Neural cell (in vitro differentiated cells): ENCODE measurements at regions not wholly inside any gene's neighbourhood (a gene's known extent, or its start where the extent isn't known, plus 50 kb on each side); places are given as distances from the start of the nearest gene placed in this dataset.
A peak's percentile ranks its signal among the peaks of the same experiment; 100 is the strongest.

Experiments
- H2AFZ ChIP-seq: fragments of 200-600, 300-800 bp; sonication (generic), shearing (Covaris generic); 2 replicates; pipeline ENCODE4 v1.6.0; 2014; ENCODE audit warnings: low read depth, mild to moderate bottlenecking, antibody characterized with exemption, low read length, moderate library complexity
- H3F3A ChIP-seq: fragments of 200-600 bp; shearing (Covaris generic); 2 replicates; pipeline ENCODE4 v1.6.1; 2016; ENCODE audit warnings: mild to moderate bottlenecking, moderate library complexity, mixed read lengths, antibody characterized with exemption, low read length; ENCODE audit not compliant: insufficient read depth, poor library complexity, severe bottlenecking
- H3K27ac ChIP-seq: fragments of 200-600, 300-800 bp; sonication (generic), shearing (Covaris generic); 2 replicates; pipeline ENCODE4 v1.5.1; 2014; ENCODE audit warnings: mild to moderate bottlenecking, low read length, moderate library complexity
- H3K27me3 ChIP-seq: fragments of 300-800, 200-600 bp; sonication (generic), shearing (Covaris generic); 2 replicates; pipeline ENCODE4 v1.6.0; 2014; ENCODE audit warnings: mild to moderate bottlenecking, low read depth, low read length, moderate library complexity; ENCODE audit not compliant: insufficient read depth
- H3K36me3 ChIP-seq: fragments of 300-800, 200-600 bp; sonication (generic), shearing (Covaris generic); 2 replicates; pipeline ENCODE4 v1.5.1; 2014; ENCODE audit warnings: mild to moderate bottlenecking, antibody characterized with exemption, low read length, moderate library complexity; ENCODE audit not compliant: insufficient read depth
- H3K4me2 ChIP-seq: fragments of 300-800, 200-600 bp; sonication (generic), shearing (Covaris generic); 2 replicates; pipeline ENCODE4 v1.6.0; 2014; ENCODE audit warnings: mild to moderate bottlenecking, low read length
- H3K4me3 ChIP-seq: fragments of 300-800, 200-600 bp; sonication (generic), shearing (Covaris generic); 2 replicates; pipeline ENCODE4 v1.5.1; 2014; ENCODE audit warnings: mild to moderate bottlenecking, low read length, moderate library complexity
- H3K79me2 ChIP-seq: fragments of 200-600 bp; shearing (Covaris generic); replicated peaks from 2 replicates; pipeline ENCODE4 v1.6.0; 2014; ENCODE audit warnings: mild to moderate bottlenecking, low read length, moderate library complexity; ENCODE audit not compliant: insufficient read depth
- H3K9ac ChIP-seq: fragments of 300-800, 200-600 bp; sonication (generic), shearing (Covaris generic); 2 replicates; pipeline ENCODE4 v1.6.1; 2016; ENCODE audit warnings: mild to moderate bottlenecking, low read length, mixed read lengths
- H3K9me2 ChIP-seq: fragments of 200-600 bp; shearing (Covaris generic); 2 replicates; pipeline ENCODE4 v1.6.1; 2016; ENCODE audit warnings: mild to moderate bottlenecking, low read length, mixed read lengths; ENCODE audit not compliant: insufficient read depth
- H3K9me3 ChIP-seq: fragments of 200-600, 300-800 bp; sonication (generic), shearing (Covaris generic); 2 replicates; pipeline ENCODE4 v1.6.1; 2016; ENCODE audit warnings: mild to moderate bottlenecking, mixed run types, low read length, moderate library complexity, mixed read lengths
- H4K20me1 ChIP-seq: fragments of 200-600 bp; shearing (Covaris generic); 2 replicates; pipeline ENCODE4 v1.6.1; 2016; ENCODE audit warnings: mild to moderate bottlenecking, mixed run types; ENCODE audit not compliant: insufficient read depth
- EP300 ChIP-seq: fragments of 450-650 bp; conservative IDR thresholded peaks from 2 replicates; pipeline ENCODE4 v1.6.1; 2014; ENCODE audit warnings: antibody characterized with exemption, mild to moderate bottlenecking, moderate library complexity; ENCODE audit not compliant: poor library complexity, severe bottlenecking
- EZH2 ChIP-seq: fragments of 200-600, 300-800 bp; shearing (Covaris generic), sonication (generic); IDR thresholded peaks from 2 replicates; pipeline ENCODE4 v1.6.1; 2014; ENCODE audit warnings: antibody characterized with exemption, low read length, borderline replicate concordance, mild to moderate bottlenecking; ENCODE audit not compliant: insufficient read depth, poor library complexity, severe bottlenecking
- MXI1 ChIP-seq: fragments of 450-650 bp; conservative IDR thresholded peaks from 2 replicates; pipeline ENCODE4 v1.6.1; 2014; ENCODE audit warnings: antibody characterized with exemption, mild to moderate bottlenecking; ENCODE audit not compliant: poor library complexity, severe bottlenecking
- POLR2AphosphoS5 ChIP-seq: IDR thresholded peaks from 2 replicates; pipeline ENCODE4 v1.6.1; 2012
- RAD21 ChIP-seq: fragments of 450-650 bp; conservative IDR thresholded peaks from 2 replicates; pipeline ENCODE4 v1.6.1; 2014; ENCODE audit warnings: antibody characterized with exemption, mild to moderate bottlenecking, moderate library complexity
- SMC3 ChIP-seq: fragments of 450-650 bp; conservative IDR thresholded peaks from 2 replicates; pipeline ENCODE4 v1.6.1; 2014; ENCODE audit warnings: antibody characterized with exemption, mild to moderate bottlenecking, moderate library complexity; ENCODE audit not compliant: poor library complexity
- TAF1 ChIP-seq: IDR thresholded peaks from 2 replicates; pipeline ENCODE4 v1.6.1; 2012; ENCODE audit warnings: low read depth
- TF ChIP-seq, protein P1 (sequence below): fragments of 450-650 bp; IDR thresholded peaks from 2 replicates; pipeline ENCODE4 v1.5.1; 2014; ENCODE audit warnings: antibody characterized with exemption, mild to moderate bottlenecking, moderate library complexity; ENCODE audit not compliant: poor library complexity, severe bottlenecking
- TF ChIP-seq, protein P2 (sequence below): IDR thresholded peaks from 2 replicates; pipeline ENCODE4 v1.6.1; 2012; ENCODE audit warnings: borderline replicate concordance

GRCh38 chr4:28391877-28392276, 1531.2 kb downstream of the STIM2 start:
- Histone ChIP-seq H2AFZ (no peak overlapping the region), H3K9ac (no peak overlapping the region), H3K27ac (no peak overlapping the region), H3K9me3 (no peaks in the 10 kb centered on the region), H3F3A (no peaks in the 10 kb centered on the region), H3K36me3 (no peaks in the 10 kb centered on the region), H3K4me2 (no peak overlapping the region), H3K4me3 (no peak overlapping the region), H3K9me2 (no peaks in the 10 kb centered on the region), H4K20me1 (no peaks in the 10 kb centered on the region), H3K27me3 (no peaks in the 10 kb centered on the region), H3K79me2 (no peaks in the 10 kb centered on the region)
- TF ChIP-seq, protein P1, sequence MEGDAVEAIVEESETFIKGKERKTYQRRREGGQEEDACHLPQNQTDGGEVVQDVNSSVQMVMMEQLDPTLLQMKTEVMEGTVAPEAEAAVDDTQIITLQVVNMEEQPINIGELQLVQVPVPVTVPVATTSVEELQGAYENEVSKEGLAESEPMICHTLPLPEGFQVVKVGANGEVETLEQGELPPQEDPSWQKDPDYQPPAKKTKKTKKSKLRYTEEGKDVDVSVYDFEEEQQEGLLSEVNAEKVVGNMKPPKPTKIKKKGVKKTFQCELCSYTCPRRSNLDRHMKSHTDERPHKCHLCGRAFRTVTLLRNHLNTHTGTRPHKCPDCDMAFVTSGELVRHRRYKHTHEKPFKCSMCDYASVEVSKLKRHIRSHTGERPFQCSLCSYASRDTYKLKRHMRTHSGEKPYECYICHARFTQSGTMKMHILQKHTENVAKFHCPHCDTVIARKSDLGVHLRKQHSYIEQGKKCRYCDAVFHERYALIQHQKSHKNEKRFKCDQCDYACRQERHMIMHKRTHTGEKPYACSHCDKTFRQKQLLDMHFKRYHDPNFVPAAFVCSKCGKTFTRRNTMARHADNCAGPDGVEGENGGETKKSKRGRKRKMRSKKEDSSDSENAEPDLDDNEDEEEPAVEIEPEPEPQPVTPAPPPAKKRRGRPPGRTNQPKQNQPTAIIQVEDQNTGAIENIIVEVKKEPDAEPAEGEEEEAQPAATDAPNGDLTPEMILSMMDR, result no peak
- TF ChIP-seq EP300, result peak; percentile 30

DNA sequence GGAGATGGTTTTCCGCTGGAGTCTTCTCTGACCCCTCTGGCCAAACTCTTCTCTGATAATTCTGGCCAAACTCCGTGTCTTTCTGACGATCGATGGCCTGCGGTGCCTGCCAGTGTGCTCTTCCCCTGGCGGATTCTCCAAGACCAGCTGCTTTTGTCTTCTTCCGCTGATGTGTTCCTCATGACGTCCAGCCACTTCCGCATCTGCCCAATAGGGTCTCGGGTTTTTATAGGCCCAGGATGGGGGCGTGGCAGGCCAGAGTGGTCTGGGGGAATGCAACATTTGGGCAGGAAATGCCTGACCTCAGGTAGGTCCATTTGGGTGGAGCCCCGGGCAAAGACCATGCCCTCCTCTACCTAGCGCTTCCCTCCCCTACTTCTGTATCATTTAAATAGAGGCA, 1542.1 kb downstream of the STIM2 start:
- no peak overlapping the region for H3K27ac ChIP-seq
- H2AFZ ChIP-seq, result no peak overlapping the region
- TF ChIP-seq POLR2AphosphoS5 (no peak), EZH2 (no peak)
- H3F3A ChIP-seq, result no peaks in the 10 kb centered on the region
- H3K79me2 ChIP-seq, result no peaks in the 10 kb centered on the region
- no peak overlapping the region for H3K4me2 ChIP-seq
- H3K9me2 ChIP-seq, result no peaks in the 10 kb centered on the region
- H3K9ac ChIP-seq, result no peak overlapping the region
- no peak overlapping the region for H3K4me3 ChIP-seq
- H3K27me3 ChIP-seq, result no peaks in the 10 kb centered on the region
- no peaks in the 10 kb centered on the region for H4K20me1 ChIP-seq
- H3K9me3 ChIP-seq, result no peaks in the 10 kb centered on the region
- no peaks in the 10 kb centered on the region for H3K36me3 ChIP-seq

GRCh38 chr4:28421221-28421620, 1560.6 kb downstream of the STIM2 start:
- Histone ChIP-seq H4K20me1 (no peaks in the 10 kb centered on the region), H3K36me3 (no peaks in the 10 kb centered on the region), H3K9ac (no peak overlapping the region), H3K27me3 (no peaks in the 10 kb centered on the region), H3K79me2 (no peaks in the 10 kb centered on the region), H3K4me3 (no peak overlapping the region), H3F3A (no peaks in the 10 kb centered on the region), H3K4me2 (no peak overlapping the region), H2AFZ (no peak overlapping the region), H3K9me2 (no peaks in the 10 kb centered on the region), H3K9me3 (no peaks in the 10 kb centered on the region), H3K27ac (no peak overlapping the region)
- TF ChIP-seq MXI1 (no peak), RAD21 (no peak), POLR2AphosphoS5 (no peak), EZH2 (no peak), SMC3 (no peak), EP300 (no peak), TAF1 (no peak)
- TF ChIP-seq, protein P2, sequence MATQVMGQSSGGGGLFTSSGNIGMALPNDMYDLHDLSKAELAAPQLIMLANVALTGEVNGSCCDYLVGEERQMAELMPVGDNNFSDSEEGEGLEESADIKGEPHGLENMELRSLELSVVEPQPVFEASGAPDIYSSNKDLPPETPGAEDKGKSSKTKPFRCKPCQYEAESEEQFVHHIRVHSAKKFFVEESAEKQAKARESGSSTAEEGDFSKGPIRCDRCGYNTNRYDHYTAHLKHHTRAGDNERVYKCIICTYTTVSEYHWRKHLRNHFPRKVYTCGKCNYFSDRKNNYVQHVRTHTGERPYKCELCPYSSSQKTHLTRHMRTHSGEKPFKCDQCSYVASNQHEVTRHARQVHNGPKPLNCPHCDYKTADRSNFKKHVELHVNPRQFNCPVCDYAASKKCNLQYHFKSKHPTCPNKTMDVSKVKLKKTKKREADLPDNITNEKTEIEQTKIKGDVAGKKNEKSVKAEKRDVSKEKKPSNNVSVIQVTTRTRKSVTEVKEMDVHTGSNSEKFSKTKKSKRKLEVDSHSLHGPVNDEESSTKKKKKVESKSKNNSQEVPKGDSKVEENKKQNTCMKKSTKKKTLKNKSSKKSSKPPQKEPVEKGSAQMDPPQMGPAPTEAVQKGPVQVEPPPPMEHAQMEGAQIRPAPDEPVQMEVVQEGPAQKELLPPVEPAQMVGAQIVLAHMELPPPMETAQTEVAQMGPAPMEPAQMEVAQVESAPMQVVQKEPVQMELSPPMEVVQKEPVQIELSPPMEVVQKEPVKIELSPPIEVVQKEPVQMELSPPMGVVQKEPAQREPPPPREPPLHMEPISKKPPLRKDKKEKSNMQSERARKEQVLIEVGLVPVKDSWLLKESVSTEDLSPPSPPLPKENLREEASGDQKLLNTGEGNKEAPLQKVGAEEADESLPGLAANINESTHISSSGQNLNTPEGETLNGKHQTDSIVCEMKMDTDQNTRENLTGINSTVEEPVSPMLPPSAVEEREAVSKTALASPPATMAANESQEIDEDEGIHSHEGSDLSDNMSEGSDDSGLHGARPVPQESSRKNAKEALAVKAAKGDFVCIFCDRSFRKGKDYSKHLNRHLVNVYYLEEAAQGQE, result no peak
- TF ChIP-seq, protein P1, result no peak
